Lower leg skin (tissue), 4 donors: ENCODE measurements at regions not wholly inside any gene's neighbourhood (a gene's known extent, or its start where the extent isn't known, plus 50 kb on each side); places are given as distances from the start of the nearest gene placed in this dataset.
A peak's percentile ranks its signal among the peaks of the same experiment; 100 is the strongest.

Source experiments
- DNase-seq, 2 donors: peaks; one replicate each; pipeline ENCODE4 v3.0.0-alpha.2; 2019; ENCODE audit warnings: low spot score in 2 of 2
- H3K4me3 ChIP-seq: fragments of 200-600 bp; sonication (generic); 2 replicates; pipeline ENCODE4 v1.5.1; 2017; ENCODE audit warnings: mild to moderate bottlenecking, low read depth; ENCODE audit not compliant: poor library complexity, severe bottlenecking
- POLR2A ChIP-seq, 2 donors: fragments of 450-650 bp; IDR thresholded peaks; one replicate each; pipeline ENCODE4 v1.6.1; 2016 to 2017; ENCODE audit warnings: antibody characterized with exemption in 2 of 2, mild to moderate bottlenecking in 1 of 2, moderate library complexity in 1 of 2
- WGBS, 2 donors: methylation state at CpG; one replicate each; pipeline ENCODE4 v1.1.5; 2018; 5-methylcytosine and 5-hydroxymethylcytosine counted together
- intact Hi-C: fragments of 100-400 bp; cut with DNase I; formaldehyde crosslinking; loops from one replicate; pipeline ENCODE4 v1.15.0; 2023; ENCODE audit warnings: low total_unique reads
- TF ChIP-seq, protein P1 (sequence below), 3 donors: fragments of 450-650 bp; IDR thresholded peaks; one replicate each; pipeline ENCODE4 v1.5.1; 2016; ENCODE audit warnings: antibody characterized with exemption in 3 of 3, mild to moderate bottlenecking in 3 of 3, moderate library complexity in 2 of 3

DNA sequence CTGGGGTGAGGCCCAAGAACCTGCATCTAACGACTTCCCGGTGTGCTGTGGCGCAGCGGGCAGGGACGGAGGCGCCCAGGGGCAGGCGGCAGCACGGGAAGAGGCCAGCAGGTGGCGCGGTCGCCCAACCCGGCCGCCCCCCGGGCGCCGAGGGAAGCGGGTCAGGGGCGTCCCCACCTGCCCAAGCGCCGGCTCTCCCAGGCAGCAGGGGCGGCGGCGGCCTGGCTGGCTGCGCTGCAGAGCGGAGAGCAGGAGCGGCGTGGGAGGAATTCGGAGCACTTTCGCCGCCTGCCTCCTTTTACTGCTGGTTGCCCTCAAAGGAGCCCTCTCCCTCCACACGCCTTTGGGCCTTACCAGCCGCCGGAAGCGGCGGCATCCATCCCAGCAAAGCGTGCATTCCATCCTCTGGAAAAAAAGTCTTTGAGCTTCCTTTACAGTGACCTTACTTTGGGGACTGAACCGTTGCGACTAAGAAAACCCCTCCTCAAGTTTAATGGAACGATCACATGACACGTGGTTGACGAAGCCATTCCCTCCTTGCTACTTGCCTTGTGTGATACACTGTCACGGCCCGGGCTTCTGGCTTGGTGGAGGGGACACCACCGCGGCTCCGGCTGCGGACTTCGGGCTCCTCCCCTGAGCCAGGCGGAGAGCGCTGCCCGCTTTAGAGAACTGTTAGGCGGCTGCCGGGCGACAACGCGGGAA, 106.8 kb upstream of the CLMP start:
- WGBS, 2 donors, result 3 to 6% methylated on average over 49 to 56 of the region's 56 CpGs
- intact Hi-C loops, result loop anchor here (10.0 kb wide), 1 partner anchor 183 kb away; no protein-coding TSS in a partner anchor
- peak; percentile 18 to 87 for DNase-seq
- TF ChIP-seq POLR2A (IDR thresholded peaks at IDR 0.05), result no peak
- TF ChIP-seq, protein P1, sequence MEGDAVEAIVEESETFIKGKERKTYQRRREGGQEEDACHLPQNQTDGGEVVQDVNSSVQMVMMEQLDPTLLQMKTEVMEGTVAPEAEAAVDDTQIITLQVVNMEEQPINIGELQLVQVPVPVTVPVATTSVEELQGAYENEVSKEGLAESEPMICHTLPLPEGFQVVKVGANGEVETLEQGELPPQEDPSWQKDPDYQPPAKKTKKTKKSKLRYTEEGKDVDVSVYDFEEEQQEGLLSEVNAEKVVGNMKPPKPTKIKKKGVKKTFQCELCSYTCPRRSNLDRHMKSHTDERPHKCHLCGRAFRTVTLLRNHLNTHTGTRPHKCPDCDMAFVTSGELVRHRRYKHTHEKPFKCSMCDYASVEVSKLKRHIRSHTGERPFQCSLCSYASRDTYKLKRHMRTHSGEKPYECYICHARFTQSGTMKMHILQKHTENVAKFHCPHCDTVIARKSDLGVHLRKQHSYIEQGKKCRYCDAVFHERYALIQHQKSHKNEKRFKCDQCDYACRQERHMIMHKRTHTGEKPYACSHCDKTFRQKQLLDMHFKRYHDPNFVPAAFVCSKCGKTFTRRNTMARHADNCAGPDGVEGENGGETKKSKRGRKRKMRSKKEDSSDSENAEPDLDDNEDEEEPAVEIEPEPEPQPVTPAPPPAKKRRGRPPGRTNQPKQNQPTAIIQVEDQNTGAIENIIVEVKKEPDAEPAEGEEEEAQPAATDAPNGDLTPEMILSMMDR (IDR thresholded peaks at IDR 0.05), result no peak
- H3K4me3 ChIP-seq, result no peak overlapping the region

DNA sequence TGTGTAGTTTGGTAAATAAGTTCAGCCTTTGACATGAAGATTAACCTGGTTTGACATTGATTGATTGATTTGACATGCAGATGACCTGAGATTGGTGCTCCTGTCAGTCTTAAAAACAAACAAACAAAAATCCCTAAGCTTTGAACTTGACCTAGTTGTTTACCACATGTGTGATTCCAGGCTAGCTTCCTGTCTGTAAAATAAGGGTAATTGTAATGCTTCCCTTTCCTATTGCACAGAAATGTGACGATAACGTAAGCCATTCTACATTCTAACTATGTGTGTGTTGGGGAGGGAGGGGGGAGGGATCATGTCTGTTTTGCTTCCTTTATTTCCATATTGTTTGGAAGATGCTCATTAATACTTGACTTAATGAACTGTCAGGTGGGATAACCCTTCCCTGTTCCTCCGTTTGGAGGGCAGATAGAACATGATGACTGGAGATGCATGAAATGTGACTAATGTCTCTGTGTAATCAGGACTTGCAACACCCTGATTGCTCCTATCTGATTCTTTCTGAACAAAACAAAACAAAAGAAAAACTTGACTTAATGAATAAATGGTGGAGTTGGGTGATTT, 106.1 kb upstream of the CLMP start:
- no peak overlapping the region for H3K4me3 ChIP-seq
- WGBS, 2 donors, result 34 to 36% methylated on average over 3 of the region's 3 CpGs
- intact Hi-C loops, result loop anchor here (10.0 kb wide), 1 partner anchor 184 kb away; no protein-coding TSS in a partner anchor
- DNase-seq, result no peak
- TF ChIP-seq, protein P1 (IDR thresholded peaks at IDR 0.05), result no peak
- TF ChIP-seq POLR2A (IDR thresholded peaks at IDR 0.05), result no peak

DNA sequence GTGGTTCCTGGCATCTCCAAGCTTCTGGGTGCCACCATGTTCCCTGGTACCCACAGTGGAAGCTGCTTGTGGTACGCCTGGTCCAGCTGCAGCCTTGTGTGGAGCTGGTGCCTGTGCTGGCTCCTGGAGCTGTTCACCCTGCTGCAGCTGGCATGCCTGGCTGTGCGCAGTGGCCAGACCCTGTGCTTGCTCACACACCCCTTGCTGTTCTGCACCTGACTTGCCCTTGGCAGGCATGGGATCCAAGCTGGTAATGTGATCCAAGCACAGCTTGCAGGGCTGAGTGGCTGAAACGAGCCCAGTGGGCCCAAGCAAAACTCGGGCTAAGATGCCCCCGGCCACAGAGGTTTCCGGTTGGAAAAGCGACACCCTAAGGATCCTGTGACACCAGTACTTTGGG, 104.7 kb upstream of the CLMP start:
- no peak for DNase-seq
- intact Hi-C loops, result loop anchor here (10.0 kb wide), 1 partner anchor 185 kb away; no protein-coding TSS in a partner anchor
- TF ChIP-seq, protein P1 (IDR thresholded peaks at IDR 0.05), result no peak
- no peak for TF ChIP-seq POLR2A (IDR thresholded peaks at IDR 0.05)
- no peak overlapping the region for H3K4me3 ChIP-seq
- 85 to 86% methylated on average over 4 to 7 of the region's 7 CpGs for WGBS, 2 donors

DNA sequence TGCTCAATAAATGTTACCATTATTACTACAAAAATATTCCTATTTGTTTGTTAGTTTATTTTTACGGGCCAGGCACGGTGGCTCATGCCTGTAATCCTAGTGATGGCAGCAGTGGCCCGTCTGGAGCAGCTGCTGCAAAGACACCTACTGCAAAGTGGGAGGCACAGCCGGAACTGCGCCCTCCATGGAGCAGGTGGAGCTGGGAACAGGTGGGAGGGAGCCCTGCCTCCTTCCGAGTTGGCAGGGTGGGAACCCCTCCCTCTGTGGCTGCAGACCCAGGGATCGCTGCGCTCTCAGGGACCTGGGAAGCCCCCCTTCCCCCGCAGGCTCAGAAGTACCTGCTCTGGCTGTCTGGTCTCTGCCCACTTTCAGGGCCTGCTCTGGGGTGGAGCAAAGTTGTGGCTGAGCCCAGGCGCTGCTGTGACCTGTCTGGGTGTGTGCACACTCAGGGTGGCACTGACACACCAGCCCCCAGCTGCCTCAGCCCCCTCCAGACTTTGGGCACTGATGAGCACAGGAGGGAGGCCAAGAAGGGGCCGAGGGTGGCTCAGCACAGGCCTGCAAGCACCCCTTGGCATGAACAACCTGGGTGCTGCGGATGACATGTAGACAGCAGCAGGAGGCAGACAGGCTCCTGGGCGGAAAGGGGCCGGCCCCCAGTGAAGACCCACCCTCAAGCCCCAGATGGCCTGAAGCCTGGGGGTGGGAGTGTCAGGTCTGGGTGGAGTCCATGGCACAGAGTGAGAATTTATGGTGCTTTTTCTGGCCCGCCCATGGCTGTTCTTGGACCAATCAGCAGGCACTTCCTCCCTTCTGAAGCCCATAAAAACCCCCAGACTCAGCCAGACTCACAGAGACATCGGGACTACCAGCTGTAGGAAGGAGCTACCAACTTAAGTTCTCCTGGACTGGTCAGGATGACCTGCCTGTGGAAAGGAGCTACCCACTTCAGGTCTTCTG, 103.7 kb upstream of the CLMP start:
- intact Hi-C loops, result no loop called here
- DNase-seq, result no peak
- TF ChIP-seq, protein P1 (IDR thresholded peaks at IDR 0.05), result no peak
- no peak for TF ChIP-seq POLR2A (IDR thresholded peaks at IDR 0.05)
- WGBS, 2 donors, result 85 to 88% methylated on average over 14 to 15 of the region's 16 CpGs
- H3K4me3 ChIP-seq, result no peak overlapping the region

DNA sequence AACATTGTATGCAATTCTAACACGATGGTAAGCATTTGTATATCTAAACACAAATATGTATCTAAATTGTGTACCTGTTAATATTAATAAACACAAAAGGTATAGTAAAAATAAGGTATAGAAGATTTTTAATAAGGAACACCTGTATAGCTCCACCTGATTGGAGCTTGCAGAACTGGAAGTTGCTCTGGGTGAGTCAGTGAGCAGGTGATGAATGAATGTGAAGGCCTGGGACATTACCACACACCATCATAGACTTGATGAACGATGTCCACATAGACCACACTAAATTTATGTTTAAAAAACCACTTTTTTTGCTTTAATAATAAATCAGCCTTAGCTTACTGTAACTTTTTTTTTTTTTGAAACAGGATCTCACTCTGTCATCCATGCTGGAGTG, 97.6 kb upstream of the CLMP start:
- no peak for DNase-seq
- 68 to 69% methylated on average over 2 of the region's 2 CpGs for WGBS, 2 donors
- intact Hi-C loops, result no loop called here
- no peak for TF ChIP-seq POLR2A (IDR thresholded peaks at IDR 0.05)
- TF ChIP-seq, protein P1 (IDR thresholded peaks at IDR 0.05), result no peak
- no peak overlapping the region for H3K4me3 ChIP-seq
